GM19239 (cell line): ENCODE measurements at regions not wholly inside any gene's neighbourhood (a gene's known extent, or its start where the extent isn't known, plus 50 kb on each side); places are given as distances from the start of the nearest gene placed in this dataset.

Source experiments
- DNase-seq: peaks from one replicate; pipeline ENCODE4 v3.0.0; 2011; ENCODE audit warnings: low spot score; ENCODE audit not compliant: insufficient read length
- FAIRE-seq: peaks from 2 replicates; lab custom pipeline; 2011; peaks lifted over from hg19 to GRCh38; lab: Jason Lieb, UNC

DNA sequence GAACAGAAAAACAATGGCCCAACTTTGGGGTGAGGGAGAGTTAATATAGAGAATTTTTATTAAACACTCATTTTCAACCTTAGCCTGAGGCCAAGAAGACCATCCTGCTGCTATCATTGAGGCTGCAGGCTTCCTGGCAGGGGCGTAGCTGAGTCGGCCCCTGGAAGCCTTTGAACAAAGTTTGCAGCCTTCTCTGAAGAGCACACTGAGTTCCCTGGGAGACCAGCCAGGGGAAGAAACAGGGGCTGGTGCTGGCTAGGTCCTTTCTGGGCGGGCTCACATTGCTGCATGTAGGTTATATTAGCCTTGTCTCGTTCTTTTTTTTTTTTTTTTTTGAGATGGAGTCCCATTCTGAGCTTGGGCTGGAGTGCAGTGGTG is 126.8 kb upstream of the HS6ST1 start:
- FAIRE-seq (no peak), DNase-seq (no peak)

DNA sequence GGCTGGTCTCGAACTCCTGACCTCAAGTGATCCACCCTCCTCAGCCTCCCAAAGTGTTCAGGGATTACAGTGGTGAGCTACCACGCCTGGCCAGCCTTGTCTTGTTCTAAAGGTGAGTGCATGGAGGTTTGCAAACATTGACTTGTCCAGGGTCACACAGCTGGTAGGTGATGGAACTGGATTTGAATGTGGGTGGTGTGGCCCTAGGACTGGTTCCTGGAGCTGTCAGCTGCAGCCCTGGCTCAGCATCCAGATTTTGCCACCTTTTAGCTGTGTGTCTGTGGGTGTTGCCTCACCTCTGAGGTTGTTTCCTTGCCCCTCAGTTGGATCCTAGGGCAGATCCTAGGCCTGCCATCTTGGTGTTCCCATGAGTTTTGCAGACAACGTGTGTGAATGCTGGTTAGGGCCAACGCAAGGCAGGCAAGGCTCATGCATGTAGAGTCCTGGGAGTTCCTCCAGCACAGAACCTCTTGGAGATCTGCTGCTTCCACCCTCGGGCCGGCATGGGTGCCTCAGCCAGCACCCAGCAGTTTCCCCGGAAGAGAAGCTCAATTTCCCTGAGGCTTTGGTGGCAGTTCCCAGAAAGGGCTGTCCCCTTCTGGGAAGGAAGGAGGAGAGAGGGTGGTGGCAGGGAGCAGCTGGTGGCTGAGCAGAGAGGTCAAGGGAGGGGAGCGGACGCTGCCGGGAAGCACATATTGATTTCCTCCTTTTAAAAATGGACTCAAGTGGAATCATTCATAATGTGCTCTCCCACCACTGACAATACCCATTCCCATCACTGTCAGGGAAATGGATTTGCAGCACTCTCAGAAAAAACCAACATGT is 127.6 kb upstream of the HS6ST1 start:
- no peak for DNase-seq

GRCh38 chr2:128446874-128447537 is 128.3 kb upstream of the HS6ST1 start:
- DNase-seq: no peak

More for the DNA sequence above, 127.6 kb upstream of the HS6ST1 start:
- no peak for FAIRE-seq

GRCh38 chr2:128447538-128447995 is 128.9 kb upstream of the HS6ST1 start:
- no peak for DNase-seq

More at GRCh38 chr2:128446874-128447537, 128.3 kb upstream of the HS6ST1 start:
- no peak for FAIRE-seq

DNA sequence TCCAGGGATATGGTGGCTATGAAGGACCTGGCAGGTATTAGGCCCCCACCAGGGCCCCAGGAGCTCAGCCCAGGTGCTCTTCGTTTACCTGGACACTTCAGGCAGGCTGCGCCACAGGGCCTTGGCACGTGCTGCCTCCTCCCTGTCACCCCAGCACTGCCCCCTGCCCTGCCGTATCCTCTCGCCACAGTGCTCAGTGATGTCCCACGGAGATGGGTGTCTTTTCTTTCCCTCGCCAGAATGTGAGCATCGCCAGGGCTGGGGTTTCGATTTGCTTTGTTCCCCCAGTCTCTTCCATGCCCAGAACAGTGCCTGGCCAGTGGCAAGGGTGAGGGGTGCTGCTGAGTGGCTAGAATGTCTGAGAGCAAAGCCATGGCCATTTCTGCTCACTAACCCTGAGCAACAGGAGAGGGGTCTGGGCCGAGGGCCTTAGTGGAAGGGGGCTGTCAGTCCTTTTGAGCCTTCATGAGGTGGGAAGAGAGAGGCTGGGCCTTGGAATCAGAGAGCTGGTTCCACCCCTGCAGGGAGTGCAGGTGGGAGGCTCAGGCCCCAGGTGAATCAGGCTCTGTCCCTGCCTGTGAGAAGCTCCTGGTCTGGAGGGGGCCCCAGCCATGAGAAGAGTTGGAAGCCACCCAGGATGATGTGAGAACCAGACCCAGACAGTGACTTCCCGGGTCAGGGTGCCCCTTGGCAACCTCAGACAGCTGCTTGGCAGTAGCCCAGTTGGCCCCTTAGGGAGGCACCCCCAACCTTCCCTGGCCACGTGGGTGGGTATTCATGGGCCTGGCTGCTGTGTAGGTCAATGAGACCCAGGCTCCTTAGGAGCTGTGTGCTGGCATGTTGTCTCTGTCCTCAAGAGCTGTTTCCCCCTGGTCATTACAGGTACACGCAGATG is 129.9 kb upstream of the HS6ST1 start:
- FAIRE-seq (no peak), DNase-seq (no peak)

More at GRCh38 chr2:128447538-128447995, 128.9 kb upstream of the HS6ST1 start:
- FAIRE-seq: no peak

DNA sequence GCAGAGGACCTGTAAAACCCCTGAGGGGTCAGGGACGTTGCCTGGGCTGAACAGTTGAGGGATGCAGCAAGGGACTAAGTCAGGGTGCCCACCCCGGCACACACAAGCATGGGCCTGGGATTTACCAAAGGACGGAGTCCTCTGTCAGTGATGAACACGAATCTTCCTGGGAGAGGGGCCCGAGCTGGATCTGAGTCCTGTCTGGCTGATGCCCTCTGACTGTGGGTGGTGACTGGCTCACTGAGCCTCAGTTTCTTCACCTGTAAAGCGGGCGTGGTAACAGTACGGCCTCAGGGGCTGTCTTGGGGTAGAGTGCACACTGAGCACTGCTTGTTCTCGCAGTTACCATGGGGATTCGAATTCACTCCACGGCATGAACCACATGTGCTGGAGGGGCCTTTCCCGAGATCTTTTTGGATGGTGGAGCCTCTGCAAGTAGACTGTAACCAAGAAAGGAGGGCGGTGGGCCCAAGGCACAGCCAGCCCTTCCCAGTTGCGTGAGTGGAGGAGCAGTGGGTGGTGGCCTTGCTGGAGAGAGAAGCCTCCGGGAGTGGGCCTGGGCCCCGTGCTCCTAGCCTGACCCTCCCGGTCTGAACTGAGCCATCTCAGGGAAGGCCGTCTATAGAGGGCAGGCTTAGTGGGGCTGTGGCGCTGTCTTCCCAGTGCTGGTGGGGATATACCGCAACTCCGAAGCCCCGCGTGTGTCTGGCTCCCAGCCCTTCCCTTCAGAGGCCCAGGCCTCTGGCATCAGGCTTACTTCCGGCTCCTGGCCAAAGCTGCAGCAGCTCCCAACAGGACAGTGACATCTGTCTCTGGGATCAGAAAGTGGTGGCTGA is 130.8 kb upstream of the HS6ST1 start:
- FAIRE-seq (no peak), DNase-seq (no peak)

- DNase-seq (no peak), FAIRE-seq (no peak)
These were observed 131.8 kb upstream of the HS6ST1 start for GRCh38 chr2:128450211-128451024.

DNA sequence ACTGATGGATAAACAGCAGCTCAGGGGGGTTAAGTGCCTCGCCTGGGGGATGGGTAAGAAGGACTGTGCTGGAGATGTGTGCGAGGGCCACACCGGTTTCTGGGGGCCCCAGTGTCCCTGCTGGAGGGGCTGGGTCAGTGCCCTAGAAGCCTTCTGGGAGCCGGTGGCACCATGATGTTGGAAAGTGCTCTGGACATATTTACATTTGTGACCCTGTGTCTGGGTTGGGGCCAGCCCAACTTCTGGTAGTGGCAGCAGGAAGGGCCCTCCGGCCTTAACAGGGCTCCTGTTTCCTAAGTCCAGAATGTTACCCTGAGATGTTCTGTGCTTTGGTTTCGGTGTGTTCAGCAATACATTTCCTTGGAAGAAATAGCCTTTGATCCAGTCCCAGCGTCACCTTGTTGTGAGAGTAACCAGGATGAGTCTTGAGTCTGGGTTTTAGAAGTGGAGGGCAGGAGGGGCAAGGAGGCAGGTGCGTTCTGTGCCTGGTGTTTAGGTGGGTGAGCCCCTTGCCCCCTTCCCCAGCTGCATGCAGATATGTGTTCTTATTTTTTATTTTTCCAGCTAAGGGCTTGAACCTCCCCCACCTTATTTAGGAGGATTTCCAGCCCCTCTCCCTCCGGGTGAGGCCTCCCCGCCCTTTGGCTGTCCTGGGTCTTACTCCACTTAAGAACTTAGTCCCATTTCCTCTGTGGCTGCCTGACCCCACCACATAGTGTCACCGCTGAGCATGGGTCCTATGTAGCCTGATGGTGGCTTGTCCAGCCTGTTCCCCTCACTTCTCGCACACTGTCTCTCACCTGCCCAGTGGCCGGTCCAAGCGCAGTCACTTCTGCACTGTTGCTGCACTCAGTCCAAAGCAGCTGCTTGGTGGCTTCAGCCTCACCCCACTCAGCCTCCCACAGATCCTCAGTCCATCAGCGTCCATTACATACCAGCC is 132.7 kb upstream of the HS6ST1 start:
- no peak for FAIRE-seq
- DNase-seq: no peak

GRCh38 chr2:128452024-128452411 is 133.3 kb upstream of the HS6ST1 start:
- no peak for FAIRE-seq
- no peak for DNase-seq

DNA sequence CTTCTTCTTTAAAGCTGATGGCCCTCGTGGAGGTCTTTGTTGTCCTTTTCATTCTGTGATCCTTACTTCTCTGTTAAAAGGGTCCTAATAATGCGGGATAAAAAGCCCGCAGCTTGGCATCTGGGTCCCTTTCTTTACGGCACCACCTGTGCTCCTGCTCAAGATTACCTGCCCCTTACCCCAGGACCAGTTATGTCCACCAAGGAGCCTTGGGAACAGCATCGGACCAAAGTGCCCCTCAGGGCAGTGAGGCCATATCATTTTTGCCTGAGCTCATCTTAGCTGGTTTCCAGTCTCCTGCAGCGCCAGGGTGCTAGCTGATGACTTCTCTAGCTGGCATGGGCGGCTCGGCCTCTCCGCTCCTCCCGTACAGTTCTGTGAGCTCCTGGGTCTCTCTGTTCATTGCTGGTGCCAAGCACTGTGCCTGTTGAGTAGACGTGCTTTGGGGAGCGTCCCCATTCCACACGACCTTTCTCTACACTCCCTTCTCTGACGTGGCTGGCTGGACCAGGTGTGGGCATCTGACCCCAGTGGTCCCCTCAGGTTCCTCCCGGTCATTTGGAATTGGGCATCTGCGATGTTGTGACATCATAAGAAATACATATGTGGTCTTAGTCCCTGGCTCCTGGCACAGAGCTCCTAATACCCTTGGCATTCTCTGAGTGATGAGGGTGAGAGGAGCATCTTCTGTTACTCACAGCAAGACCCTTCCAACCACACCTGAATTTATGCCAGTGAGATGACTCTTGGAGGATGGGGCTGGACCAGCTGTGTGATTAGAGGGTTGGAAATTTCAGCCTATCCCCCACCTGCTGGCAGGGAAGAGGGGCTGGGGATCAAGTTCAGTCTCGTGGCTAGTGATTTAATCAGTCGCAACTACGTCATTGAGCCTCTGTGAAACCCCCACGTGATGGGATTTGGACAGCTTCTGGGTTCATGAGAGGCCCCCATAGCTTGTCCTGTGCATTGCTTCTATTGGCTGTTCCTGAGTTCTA is 134.2 kb upstream of the HS6ST1 start:
- DNase-seq (no peak), FAIRE-seq (no peak)

DNA sequence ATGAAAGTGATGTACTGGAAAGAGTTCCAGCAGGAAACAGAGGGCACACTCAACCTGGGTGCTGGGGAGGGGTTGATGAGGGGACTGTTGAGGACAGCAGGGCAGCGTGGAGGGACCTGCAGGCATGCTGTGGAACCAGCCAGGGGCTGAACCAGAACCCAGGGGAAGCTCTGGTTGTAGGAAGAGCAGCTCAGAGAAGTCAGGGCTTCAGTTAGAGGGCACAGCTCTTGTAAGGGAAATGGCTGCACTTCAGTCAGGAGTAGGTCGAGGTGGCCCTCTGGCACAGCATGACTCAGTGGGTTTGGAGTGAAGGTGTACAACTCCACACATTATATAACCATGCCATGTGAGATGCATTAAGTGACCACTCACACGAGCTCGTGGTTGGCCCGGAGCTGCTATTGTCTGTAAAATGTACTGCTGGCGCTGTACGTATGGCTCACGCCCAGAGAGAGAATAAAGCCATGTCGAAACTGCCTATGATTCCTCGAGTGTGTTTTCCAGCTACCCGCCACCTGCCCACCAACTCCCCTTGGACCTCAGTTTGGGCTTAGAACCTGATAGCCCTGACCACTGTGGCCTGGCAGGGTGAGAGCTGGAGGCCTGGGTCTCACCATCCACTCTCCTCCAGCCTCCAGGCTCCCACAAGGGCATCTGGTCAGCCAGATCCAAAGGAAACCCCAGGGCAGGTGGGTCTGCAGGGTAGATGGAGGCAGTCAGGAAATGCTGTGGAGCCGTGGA is 136.5 kb upstream of the HS6ST1 start:
- DNase-seq (no peak), FAIRE-seq (no peak)

DNA sequence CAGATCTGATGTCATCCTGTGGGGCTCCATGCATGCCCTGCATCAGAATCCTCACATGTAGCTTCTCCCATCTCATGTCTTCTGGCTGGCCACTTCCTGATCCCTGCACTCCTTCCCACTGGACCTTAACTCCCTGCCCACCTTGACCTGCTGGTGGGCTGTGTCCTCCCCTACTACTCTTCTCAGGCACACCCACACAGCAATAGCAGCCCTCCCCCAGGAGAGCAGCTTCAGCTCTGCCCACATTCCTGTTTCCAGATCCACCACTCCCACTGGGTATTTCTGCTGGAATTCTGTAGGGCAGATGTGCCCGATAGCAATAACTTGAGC is 137.0 kb upstream of the HS6ST1 start:
- FAIRE-seq (no peak), DNase-seq (no peak)

DNA sequence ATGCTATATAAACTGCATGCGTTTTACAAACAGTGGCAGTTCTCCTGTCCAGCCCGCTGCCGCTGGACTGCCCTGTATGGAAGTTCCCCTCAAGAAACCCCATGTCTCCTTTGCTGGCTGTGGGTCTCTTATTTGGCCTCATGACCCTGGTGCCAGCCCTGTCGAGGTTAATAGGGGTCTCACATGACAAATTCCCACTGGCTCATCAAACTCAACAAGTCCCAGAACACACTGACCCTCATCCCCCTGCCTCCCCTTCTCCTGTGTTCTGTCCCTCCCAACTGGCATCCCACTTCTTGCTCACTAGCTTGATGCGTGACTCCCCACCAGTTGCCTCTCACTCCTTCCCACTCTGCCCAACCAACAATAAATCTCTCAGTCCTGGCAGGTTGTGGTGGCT is 137.6 kb upstream of the HS6ST1 start:
- FAIRE-seq (no peak), DNase-seq (no peak)

DNA sequence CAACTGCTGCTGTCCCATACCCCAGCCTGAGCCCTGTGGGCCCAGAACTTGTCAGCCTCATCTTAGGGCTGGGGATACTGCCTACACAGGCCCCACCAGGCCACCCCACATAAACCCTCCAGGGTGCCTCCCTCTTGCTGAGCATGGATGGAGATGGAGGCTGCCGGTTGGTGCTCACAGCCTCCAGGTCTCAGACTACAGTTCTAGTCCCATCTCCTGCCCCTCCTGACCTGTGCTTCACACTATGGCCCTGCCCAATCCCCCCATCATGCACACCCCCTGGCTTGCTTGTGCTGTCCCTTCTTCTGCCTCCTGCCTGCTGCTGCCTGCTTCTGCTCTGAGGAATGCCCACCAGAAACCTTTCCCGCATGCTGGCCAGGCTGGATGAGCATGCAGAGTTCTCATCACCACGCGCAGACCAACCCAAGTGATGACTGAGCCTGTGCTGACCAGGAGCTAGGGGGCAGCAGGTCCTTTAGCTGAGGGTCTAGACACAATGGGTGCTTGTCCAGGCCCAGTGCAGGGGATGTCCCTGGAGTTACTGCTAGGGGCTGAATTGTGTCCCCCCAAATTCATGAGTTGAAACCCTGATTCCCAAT is 138.4 kb upstream of the HS6ST1 start:
- no peak for FAIRE-seq
- no peak for DNase-seq

- FAIRE-seq: no peak
- no peak for DNase-seq
These were observed 139.0 kb upstream of the HS6ST1 start for GRCh38 chr2:128457716-128458115.

- no peak for DNase-seq
- FAIRE-seq: no peak
These were observed 139.8 kb upstream of the HS6ST1 start for GRCh38 chr2:128458505-128458904.
